Neural crest cell (in vitro differentiated cells): ENCODE measurements at regions not wholly inside any gene's neighbourhood (a gene's known extent, or its start where the extent isn't known, plus 50 kb on each side); places are given as distances from the start of the nearest gene placed in this dataset.
A peak's percentile ranks its signal among the peaks of the same experiment; 100 is the strongest.
"Not testable (repeated sequence)": the region's sequence is repeated elsewhere in the genome, so short reads cannot be mapped to it uniquely, and the experiment has no call there.

ENCODE experiments used
- DNase-seq: peaks from one replicate; pipeline ENCODE4 v3.0.0; 2021; ENCODE audit warnings: low read depth, mixed read lengths, low spot score
- H3K27ac Mint-ChIP-seq: one replicate; pipeline ENCODE4 v1.8.0; 2021; ENCODE audit warnings: mild to moderate bottlenecking, mixed read lengths; ENCODE audit not compliant: unreplicated experiment
- H3K27me3 Mint-ChIP-seq: 2 replicates; pipeline ENCODE4 v1.8.0; 2021; ENCODE audit warnings: low read depth, mild to moderate bottlenecking, mixed read lengths
- H3K36me3 Mint-ChIP-seq: 2 replicates; pipeline ENCODE4 v1.8.0; 2021; ENCODE audit warnings: low read depth, mild to moderate bottlenecking, mixed read lengths
- H3K4me1 Mint-ChIP-seq: 2 replicates; pipeline ENCODE4 v1.8.0; 2021; ENCODE audit warnings: mixed read lengths
- H3K4me3 Mint-ChIP-seq: one replicate; pipeline ENCODE4 v1.8.0; 2021; ENCODE audit warnings: mild to moderate bottlenecking, mixed read lengths
- H3K9me3 Mint-ChIP-seq: 2 replicates; pipeline ENCODE4 v1.8.0; 2021; ENCODE audit warnings: mixed read lengths
- TF ChIP-seq, protein P1 (sequence below): fragments of 200-600 bp; sonication (generic); conservative IDR thresholded peaks from 2 replicates; pipeline ENCODE4 v1.5.0; 2021; ENCODE audit warnings: antibody characterized with exemption, mild to moderate bottlenecking

DNA sequence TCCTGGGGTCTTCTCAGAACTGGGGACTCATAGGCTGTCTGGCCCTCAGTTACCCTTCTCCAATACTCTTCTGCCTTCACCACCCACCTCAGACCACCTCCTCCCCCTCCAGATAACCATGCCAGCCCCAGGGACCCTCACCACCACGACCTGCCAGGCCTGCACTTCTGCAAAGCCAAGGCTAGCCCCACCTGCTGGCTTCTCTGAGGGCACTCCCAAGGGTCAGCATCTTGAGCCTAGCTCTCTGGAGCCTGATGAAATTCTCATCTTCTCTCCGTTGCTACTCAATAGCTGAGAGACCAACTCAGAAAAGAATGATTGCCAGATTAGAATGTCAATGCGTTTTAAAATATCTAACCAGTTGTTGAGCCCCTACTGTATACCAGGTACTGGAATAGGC, 56.1 kb upstream of the LYRM9 start:
- DNase-seq: no peak
- H3K27me3 Mint-ChIP-seq: peaks cover 26% of the 10 kb centered on the region
- H3K36me3 Mint-ChIP-seq: no peaks in the 10 kb centered on the region
- no peak overlapping the region for H3K4me3 Mint-ChIP-seq
- TF ChIP-seq, protein P1, sequence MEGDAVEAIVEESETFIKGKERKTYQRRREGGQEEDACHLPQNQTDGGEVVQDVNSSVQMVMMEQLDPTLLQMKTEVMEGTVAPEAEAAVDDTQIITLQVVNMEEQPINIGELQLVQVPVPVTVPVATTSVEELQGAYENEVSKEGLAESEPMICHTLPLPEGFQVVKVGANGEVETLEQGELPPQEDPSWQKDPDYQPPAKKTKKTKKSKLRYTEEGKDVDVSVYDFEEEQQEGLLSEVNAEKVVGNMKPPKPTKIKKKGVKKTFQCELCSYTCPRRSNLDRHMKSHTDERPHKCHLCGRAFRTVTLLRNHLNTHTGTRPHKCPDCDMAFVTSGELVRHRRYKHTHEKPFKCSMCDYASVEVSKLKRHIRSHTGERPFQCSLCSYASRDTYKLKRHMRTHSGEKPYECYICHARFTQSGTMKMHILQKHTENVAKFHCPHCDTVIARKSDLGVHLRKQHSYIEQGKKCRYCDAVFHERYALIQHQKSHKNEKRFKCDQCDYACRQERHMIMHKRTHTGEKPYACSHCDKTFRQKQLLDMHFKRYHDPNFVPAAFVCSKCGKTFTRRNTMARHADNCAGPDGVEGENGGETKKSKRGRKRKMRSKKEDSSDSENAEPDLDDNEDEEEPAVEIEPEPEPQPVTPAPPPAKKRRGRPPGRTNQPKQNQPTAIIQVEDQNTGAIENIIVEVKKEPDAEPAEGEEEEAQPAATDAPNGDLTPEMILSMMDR: no peak
- H3K4me1 Mint-ChIP-seq: peaks cover 30% of the 10 kb centered on the region
- no peak overlapping the region for H3K27ac Mint-ChIP-seq
- no peaks in the 10 kb centered on the region for H3K9me3 Mint-ChIP-seq

DNA sequence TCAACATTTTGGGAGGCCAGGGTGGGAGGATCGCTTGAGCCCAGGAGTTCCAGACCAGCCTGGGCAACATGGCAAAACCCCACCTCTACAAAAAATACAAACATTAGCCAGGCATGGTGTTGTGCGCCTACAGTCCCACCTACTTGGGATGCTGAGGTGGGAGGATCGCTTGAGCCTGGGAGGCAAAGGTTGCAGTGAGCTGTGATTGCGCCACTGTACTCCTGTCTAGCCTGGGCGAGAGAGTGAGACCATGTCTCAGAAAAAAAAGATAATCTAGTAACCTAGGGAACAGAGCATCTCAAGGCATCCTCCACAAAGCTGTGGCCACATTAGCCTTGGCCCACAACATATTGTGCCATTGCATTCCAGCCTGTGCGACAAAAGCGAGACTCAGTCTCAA, 57.1 kb upstream of the LYRM9 start:
- not testable (repeated sequence) for DNase-seq, H3K27ac Mint-ChIP-seq, H3K9me3 Mint-ChIP-seq, H3K4me3 Mint-ChIP-seq, H3K36me3 Mint-ChIP-seq
- Mint-ChIP-seq H3K27me3 (peaks cover 27% of the 10 kb centered on the region), H3K4me1 (peaks cover 30% of the 10 kb centered on the region)

DNA sequence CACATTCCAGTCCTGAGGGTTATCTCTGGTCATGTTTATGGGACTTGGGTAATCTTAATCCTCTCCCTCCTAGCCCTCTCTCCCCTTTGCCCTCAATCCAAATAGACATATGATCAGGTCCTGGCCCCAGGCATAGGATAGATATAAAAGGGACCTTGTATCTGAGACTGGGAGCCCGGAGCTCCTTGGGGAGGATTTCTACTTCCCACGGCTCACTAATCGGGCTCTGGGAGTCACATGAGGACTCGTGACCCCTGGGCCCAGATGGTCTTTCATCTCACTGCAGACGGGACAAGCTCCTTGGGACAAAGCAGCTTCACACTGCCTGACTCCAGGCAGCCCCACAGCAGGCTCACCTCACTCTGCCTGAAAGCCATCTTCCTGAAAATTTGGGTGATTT, 57.8 kb upstream of the LYRM9 start:
- TF ChIP-seq, protein P1: no peak

DNA sequence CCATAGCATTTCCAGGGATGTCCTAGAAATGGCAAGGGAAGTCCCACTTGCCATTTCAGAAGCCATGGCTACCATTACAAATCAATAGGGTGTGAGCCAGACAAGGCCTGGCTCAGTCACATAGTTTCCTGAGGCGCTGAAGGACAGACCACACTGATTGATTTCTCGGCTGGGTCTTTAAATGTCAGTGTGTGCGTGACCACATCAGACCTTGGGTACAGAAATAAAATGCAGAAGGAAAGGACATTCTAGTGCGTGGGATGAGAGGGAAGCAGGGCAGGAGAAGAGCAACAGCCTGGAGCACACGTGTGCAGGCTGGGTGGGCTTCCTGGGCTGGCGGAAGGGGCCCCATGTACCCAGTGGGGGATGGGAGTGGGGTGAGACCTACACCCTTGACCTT, 58.7 kb upstream of the LYRM9 start:
- TF ChIP-seq, protein P1: no peak
- H3K27me3 Mint-ChIP-seq: peaks cover 27% of the 10 kb centered on the region
- no peaks in the 10 kb centered on the region for H3K9me3 Mint-ChIP-seq
- H3K27ac Mint-ChIP-seq: no peak overlapping the region
- no peaks in the 10 kb centered on the region for H3K36me3 Mint-ChIP-seq
- DNase-seq: no peak
- no peak overlapping the region for H3K4me3 Mint-ChIP-seq
- peaks cover 26% of the 10 kb centered on the region for H3K4me1 Mint-ChIP-seq

More for the DNA sequence above, 57.8 kb upstream of the LYRM9 start:
- Mint-ChIP-seq H3K4me3 (no peak overlapping the region), H3K27me3 (peaks cover 28% of the 10 kb centered on the region), H3K36me3 (no peaks in the 10 kb centered on the region), H3K27ac (peak overlapping the region; percentile 40), H3K9me3 (no peaks in the 10 kb centered on the region), H3K4me1 (peaks cover 30% of the 10 kb centered on the region)
- no peak for DNase-seq

DNA sequence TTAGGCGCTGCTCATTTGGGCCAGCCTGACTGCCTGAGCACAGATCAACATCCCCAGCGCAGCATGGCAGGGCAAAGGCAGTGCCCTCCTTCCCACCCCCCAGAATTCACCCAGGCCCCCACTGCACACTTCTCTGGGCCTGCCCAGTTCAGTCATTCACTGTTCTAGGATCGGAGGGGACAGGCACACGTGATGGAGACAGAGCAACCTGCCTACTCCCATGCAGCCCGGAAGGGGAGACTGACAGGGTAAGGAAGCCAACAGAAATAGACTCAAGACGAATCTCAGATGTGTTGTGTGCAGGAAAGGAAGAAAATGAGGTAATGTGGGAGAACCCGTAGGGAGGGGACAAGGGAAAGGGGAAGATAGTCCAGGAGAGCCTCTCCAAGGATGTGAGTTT, 59.2 kb upstream of the LYRM9 start:
- Mint-ChIP-seq H3K4me3 (no peak overlapping the region), H3K27me3 (peaks cover 27% of the 10 kb centered on the region), H3K27ac (peak overlapping the region; percentile 82), H3K36me3 (no peaks in the 10 kb centered on the region), H3K9me3 (no peaks in the 10 kb centered on the region), H3K4me1 (peaks cover 26% of the 10 kb centered on the region)
- TF ChIP-seq, protein P1: no peak
- no peak for DNase-seq

DNA sequence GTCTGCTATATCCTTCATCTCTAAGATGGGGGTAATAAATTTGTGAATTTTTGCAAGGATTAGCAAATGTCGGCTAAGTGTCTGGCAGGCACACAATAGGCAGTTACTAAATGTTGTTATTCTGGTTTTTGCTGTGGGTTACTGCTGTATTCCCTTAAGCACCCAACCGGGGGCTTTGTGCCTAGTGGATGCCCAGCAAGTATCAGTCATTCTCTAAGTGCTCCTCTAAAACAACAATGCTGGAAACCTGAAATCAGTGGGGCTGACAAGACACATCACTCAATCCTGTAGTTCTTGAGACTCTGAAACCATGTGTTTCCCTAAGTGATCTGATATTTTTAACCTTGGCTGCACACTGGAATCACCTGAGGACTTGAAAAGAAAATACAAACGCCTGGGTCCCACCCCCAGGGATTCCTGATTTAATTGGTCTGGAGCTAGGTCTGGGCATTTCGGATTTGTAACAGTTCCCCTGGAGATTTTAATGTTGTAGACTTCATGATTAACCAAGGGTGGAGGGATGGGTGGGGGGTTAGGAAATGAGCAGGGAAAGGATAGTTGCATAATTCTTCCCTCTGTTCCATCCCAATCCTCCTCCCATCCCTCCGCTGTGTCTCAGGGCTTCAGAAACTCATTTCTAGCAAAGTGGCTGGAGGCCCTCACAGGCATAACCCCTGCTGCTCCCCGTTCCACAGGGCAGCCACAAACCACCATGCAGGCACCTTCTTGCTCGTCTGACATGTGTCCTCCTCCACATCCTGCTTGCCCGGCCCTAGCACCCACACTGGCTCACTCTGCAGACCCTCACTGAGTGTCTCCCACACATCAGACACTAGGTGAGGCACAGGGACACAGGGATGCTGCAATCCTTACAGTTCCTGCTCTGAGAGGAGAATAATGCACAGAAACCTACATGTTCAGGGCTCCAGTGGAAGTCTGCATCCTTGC, 61.7 kb upstream of the LYRM9 start:
- DNase-seq: no peak

More for the DNA sequence above, 61.7 kb upstream of the LYRM9 start:
- Mint-ChIP-seq H3K4me1 (peaks cover 28% of the 10 kb centered on the region), H3K27me3 (peaks cover 29% of the 10 kb centered on the region), H3K36me3 (no peaks in the 10 kb centered on the region), H3K4me3 (no peak overlapping the region), H3K9me3 (no peaks in the 10 kb centered on the region), H3K27ac (no peak overlapping the region)
- TF ChIP-seq, protein P1: no peak
